OCI-LY7 (cell line): ENCODE measurements at regions not wholly inside any gene's neighbourhood (a gene's known extent, or its start where the extent isn't known, plus 50 kb on each side); places are given as distances from the start of the nearest gene placed in this dataset.

ENCODE experiments used
- CTCF ChIP-seq: fragments of 200-600 bp; sonication (generic); conservative IDR thresholded peaks from 2 replicates; pipeline ENCODE4 v1.5.1; 2014; ENCODE audit warnings: mild to moderate bottlenecking, antibody characterized with exemption, low read length, moderate library complexity, mixed read lengths
- EZH2phosphoT487 ChIP-seq: fragments of 200-600 bp; sonication (generic); IDR thresholded peaks from 2 replicates; pipeline ENCODE4 v1.6.1; 2018; ENCODE audit warnings: low read depth, borderline replicate concordance, mild to moderate bottlenecking, mixed run types, antibody characterized with exemption, low read length, moderate library complexity, mixed read lengths

GRCh38 chr15:57777003-57777402 lies 70.5 kb downstream of the POLR2M start:
- TF ChIP-seq CTCF (no peak), EZH2phosphoT487 (no peak)
